Myocyte (in vitro differentiated cells): ENCODE measurements at regions not wholly inside any gene's neighbourhood (a gene's known extent, or its start where the extent isn't known, plus 50 kb on each side); places are given as distances from the start of the nearest gene placed in this dataset.
"Not testable (repeated sequence)": the region's sequence is repeated elsewhere in the genome, so short reads cannot be mapped to it uniquely, and the experiment has no call there.

ENCODE experiments used
- DNase-seq: peaks from one replicate; pipeline ENCODE4 v3.0.0-alpha.2; 2012; ENCODE audit warnings: low read depth

- DNase-seq = peak; percentile 85
Observed at GRCh38 chr15:69668039-69668705, 215.6 kb downstream of the RPLP1 start.

- DNase-seq = peak; percentile 92
Observed at GRCh38 chr15:69668963-69669362, 216.3 kb downstream of the RPLP1 start.

GRCh38 chr15:69669446-69669845 lies 216.8 kb downstream of the RPLP1 start:
- no peak for DNase-seq

- no peak for DNase-seq
Observed at GRCh38 chr15:69673291-69673881, 220.8 kb downstream of the RPLP1 start.

- no peak for DNase-seq
Observed at GRCh38 chr15:69675731-69676130, 223.1 kb downstream of the RPLP1 start.

DNA sequence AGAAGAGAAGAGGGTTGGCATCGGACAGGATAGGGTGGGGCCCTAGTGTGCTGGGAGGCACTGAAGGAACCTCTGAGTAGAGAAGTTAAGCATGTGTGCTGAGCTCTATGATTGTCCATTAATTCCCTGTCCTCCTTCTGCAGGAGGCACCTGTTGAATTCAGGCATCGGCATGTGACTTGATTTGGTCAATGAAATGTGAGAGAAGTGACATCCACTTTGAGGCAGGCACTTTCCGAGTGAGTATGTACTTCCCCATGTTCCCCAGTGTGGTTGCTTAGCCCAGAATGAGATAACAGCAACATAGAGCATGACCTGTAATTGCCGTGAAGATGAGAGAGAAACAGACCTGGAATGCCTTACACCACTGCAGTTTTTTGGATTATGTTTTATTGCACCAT lies 224.8 kb downstream of the RPLP1 start:
- peak; percentile 41 for DNase-seq

DNA sequence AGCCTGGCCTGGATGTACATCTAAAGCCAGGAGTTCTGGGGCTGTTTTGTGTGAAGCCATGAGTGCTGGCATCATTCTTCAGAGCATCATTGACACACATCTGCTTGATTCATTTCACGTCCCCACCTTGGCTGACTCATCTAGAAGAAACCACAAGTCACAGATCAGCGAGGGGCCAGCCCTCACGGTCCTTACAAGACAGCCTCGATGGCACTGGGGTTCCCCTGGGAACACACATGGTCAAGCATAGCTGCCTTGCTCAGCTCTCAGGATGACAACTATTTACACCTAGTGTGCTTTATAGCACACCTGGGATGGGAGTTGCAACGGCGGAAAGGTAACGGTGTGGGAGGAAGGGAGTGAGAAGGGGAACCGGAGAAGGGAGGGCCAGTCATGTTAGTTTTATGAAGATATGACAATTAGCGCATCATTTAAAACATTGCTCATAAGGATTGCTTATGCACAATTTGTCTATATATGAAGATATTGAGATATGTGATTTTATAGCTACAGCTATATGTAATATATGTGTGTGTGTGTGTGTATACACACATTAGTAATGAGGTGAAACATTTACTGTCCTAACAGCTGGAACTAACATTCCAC lies 227.1 kb downstream of the RPLP1 start:
- no peak for DNase-seq

GRCh38 chr15:69684823-69685222 lies 232.2 kb downstream of the RPLP1 start:
- not testable (repeated sequence) for DNase-seq

DNA sequence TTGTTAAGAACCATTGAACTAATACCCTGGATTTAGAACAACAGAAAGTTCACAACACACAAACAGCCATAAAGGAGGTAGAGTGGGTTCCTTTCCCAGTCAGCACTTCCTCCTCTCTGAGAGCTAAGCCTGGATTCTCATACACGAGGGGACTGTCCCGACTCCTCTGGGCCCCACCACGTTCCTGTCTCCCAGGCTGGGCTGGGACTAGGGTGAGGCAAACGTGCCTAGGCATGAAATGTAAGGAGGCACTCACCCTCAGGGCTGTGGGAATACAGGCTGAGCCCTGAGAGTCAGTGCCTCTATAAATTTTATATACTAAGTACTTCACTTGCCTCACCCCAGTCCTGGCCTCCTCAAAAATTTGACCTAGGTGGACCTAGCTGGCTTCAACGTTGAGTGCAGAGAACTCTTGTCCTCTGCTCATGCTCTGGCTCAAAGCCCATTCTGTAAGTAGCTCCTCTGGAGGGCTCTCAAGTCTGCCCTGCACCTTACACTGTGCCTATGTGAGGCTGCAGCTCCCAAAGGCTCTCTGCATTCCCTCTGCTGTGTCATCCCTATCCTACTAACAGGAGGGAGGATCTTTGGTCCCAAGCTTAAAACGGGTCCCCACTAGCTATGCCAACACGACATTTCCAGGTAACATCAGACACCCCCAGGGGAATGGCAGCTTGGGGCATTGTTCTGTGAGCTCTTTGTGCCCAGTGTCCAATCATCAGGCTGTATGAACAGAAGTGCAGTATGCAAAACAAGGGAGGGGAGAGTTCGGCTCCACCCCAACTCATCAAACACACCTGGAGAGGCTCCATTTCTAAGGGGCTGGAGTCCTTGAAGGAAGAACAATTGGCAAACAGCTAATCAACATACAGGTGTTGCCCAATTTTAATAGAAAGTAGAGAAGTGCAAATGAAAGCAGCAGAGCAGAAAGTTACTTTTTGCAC lies 233.2 kb downstream of the RPLP1 start:
- no peak for DNase-seq

DNA sequence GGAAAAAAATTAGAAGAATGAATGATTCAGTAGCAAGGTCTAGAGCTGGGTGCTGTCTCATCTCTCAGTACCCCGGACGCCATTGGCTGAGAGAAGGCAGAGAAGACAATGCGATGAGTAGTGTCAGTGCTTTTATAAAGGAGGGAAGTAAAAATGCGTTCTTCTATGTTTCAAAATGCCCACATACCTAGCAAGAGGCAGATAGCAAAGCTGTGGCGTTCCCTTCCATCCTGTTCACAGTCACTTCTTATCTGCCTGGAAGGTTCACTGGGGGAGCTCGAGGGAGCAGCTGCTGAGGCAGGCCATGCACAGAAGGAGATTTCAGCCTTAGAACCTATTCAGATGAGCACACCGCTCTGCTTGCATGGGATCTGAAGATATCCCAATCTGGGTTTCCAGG lies 234.0 kb downstream of the RPLP1 start:
- no peak for DNase-seq

GRCh38 chr15:69689133-69689532 lies 236.5 kb downstream of the RPLP1 start:
- no peak for DNase-seq

GRCh38 chr15:69691307-69692015 lies 238.8 kb downstream of the RPLP1 start:
- DNase-seq = no peak

DNA sequence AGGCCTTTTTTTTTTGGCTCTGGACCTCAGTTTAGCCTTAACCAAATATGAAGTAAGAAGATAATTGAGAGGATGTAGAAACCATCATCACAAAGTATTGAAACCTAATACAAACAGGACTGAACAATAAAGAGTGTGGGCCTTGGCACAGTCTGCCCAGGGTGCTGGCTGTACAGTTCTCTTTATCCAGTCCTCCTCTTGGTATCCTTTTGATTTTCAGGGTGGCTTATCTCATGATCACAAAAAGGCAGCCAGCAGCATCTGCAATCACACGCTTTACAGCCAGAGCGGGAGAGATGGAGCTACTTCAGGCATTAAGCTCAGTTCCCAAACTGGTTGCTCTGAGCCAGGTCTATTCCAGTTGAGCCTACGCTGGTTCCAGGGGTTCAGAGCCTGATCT lies 239.7 kb downstream of the RPLP1 start:
- no peak for DNase-seq

- no peak for DNase-seq
Observed at GRCh38 chr15:69693059-69693458, 240.4 kb downstream of the RPLP1 start.

GRCh38 chr15:69696946-69697345 lies 244.3 kb downstream of the RPLP1 start:
- DNase-seq = no peak

DNA sequence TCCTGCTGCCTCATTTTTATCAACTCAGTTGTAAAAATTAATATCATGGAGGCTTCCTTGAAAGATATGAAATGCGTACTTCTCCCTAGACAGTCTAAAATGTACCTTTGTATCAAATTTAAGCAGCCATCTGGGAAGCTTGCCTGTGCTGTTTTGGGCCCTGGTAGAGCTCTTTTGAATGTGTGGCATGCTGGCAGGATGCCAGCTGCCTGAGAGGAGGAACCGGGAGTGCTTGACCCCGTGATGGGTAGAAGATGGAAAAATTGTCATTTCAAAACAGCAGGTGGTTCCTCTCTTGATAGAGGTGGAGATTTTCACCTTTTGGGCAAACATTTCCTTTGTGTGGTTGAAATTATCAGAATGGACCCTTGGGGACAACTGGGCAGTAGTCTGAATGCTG lies 245.3 kb downstream of the RPLP1 start:
- DNase-seq = no peak

GRCh38 chr15:69699096-69699495 lies 246.5 kb downstream of the RPLP1 start:
- no peak for DNase-seq

DNA sequence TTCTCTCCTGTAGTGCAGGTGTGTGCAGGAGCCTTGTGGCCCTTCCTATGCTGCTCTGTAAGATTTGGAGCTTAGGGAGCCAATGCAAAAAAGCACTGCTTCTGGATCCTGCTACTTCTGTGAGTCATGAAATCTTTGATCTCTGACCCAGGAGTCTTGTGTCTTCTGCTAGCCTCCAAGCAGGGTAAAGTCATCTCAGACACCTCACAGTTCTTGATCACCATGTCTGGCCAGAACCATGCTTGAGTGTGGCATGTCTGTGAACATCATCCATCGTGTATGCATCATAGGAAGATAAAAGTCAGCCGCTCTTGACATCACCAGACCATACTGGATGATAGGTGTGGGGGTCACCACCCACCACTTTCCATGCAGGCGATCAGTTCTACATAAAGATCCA lies 247.8 kb downstream of the RPLP1 start:
- no peak for DNase-seq

- peak; percentile 77 for DNase-seq
Observed at GRCh38 chr15:69701198-69701597, 248.6 kb downstream of the RPLP1 start.

DNA sequence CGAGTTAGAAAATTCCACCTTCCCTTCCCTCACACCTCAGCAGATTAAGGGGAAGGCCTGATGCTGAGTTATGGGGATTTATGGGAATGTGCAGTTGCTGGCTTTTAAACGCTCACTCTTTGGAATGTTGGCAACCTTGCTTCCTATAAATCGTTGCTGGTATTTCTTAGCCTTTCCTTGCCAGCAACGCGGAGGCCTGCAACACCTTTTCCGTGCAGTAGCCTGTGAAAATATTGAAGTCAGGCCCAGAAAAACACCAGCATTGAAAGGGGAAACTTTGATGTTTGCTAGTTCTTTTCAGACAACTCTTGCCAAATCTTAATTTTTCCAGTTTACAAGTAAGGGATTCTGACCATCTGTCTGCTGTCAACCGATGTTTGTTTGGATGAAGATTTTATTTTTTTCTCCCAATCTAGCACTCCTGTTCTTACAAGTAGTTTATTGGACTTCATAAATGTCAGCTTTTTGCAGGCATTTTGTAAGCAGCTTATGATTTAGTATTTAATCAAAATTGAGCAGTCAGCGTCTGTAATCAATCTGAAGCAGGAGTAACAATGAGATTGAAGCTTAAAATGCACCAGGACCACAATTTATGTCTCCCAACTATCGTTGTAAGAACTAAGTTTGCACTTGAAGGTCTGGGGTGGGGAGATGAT lies 251.0 kb downstream of the RPLP1 start:
- no peak for DNase-seq

DNA sequence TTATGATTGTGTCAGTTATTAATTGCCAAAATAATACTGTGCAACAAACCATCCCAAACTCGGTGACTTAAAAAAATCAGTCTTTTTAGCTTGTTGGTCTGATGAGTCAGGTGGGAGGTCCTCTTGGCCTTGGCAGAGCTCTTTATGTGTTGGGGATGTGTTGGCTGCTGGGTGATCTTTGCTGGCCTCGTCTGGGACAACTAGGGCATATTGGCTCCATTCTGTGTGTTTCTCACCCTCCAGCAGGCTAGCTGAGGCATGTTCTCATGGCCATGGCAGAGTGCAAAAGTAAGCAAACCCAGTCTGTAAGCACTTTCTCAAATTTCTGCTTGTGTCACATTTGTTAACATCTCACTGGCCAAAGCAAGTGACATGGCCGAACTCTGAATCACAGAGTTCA lies 251.6 kb downstream of the RPLP1 start:
- no peak for DNase-seq
